Tibial nerve (tissue), 4 donors: ENCODE measurements at regions not wholly inside any gene's neighbourhood (a gene's known extent, or its start where the extent isn't known, plus 50 kb on each side); places are given as distances from the start of the nearest gene placed in this dataset.

ENCODE experiments used
- CTCF ChIP-seq, 5 experiments: fragments of 200-600 bp in 3 of 5; fragments of 450-650 bp in 2 of 5; sonication (generic) in 3 of 5; IDR thresholded peaks; one replicate each; pipeline ENCODE4 v1.5.1; 2016 to 2019; ENCODE audit warnings: antibody characterized with exemption in 5 of 5, mild to moderate bottlenecking in 3 of 5, moderate library complexity in 2 of 5
- EP300 ChIP-seq, 2 donors: sonication (generic); formaldehyde crosslinking; IDR thresholded peaks; one replicate each; pipeline ENCODE4 v1.6.1; 2017; ENCODE audit warnings: antibody characterized with exemption in 2 of 2, mild to moderate bottlenecking in 1 of 2
- POLR2A ChIP-seq, 2 donors: fragments of 450-650 bp; IDR thresholded peaks; one replicate each; pipeline ENCODE4 v1.6.1; 2017; ENCODE audit warnings: antibody characterized with exemption in 2 of 2, mild to moderate bottlenecking in 2 of 2, moderate library complexity in 2 of 2

GRCh38 chr12:115543269-115543668 lies 734.2 kb downstream of the MED13L start:
- TF ChIP-seq POLR2A (IDR thresholded peaks at IDR 0.05) (no peak), CTCF (IDR thresholded peaks at IDR 0.05) (no peak), EP300 (IDR thresholded peaks at IDR 0.05) (no peak)
